ENCODE measurements at regions not wholly inside any gene's neighbourhood (a gene's known extent, or its start where the extent isn't known, plus 50 kb on each side); places are given as distances from the start of the nearest gene placed in this dataset.

- no peak overlapping the region for H3K4me3 ChIP-seq (ENCODE audit: low read depth, low read length, poor library complexity, severe bottlenecking)
- no peak overlapping the region for H3K27ac ChIP-seq (ENCODE audit: low read depth, low read length, poor library complexity, severe bottlenecking)
- no peaks in the 10 kb centered on the region for H3K9me2 ChIP-seq (ENCODE audit: insufficient read depth, low read length)
- ChIA-PET CTCF (ENCODE audit: unreplicated experiment) (no interaction called here), POLR2A (no interaction called here)
- H2AFZ ChIP-seq (ENCODE audit: low read length) = no peak overlapping the region
- no peaks in the 10 kb centered on the region for H3K79me2 ChIP-seq (ENCODE audit: insufficient read depth, low read depth, low read length)
- no peaks in the 10 kb centered on the region for H3K4me1 ChIP-seq (ENCODE audit: insufficient read depth, low read length, poor library complexity, severe bottlenecking)
- H3K36me3 ChIP-seq (ENCODE audit: insufficient read depth, low read length) = no peaks in the 10 kb centered on the region
- H4K20me1 ChIP-seq (ENCODE audit: insufficient read depth, low read length) = no peaks in the 10 kb centered on the region
- TF ChIP-seq CTCF (conservative IDR thresholded peaks at IDR 0.05; ENCODE audit: low read length) = no peak
- TF ChIP-seq EZH2phosphoT487 (IDR thresholded peaks at IDR 0.05; ENCODE audit: borderline replicate concordance, low read depth, low read length) = no peak
- no peak for DNase-seq (ENCODE audit: low spot score)
- no peaks in the 10 kb centered on the region for H3K9me3 ChIP-seq (ENCODE audit: low read length)
- intact Hi-C loops (cut with micrococcal nuclease; ENCODE audit: unreplicated experiment) = no loop called here
- H3K4me2 ChIP-seq (ENCODE audit: low read length) = no peak overlapping the region
- BruUV-seq (replicated peaks) = no TSS peak
Observed at GRCh38 chr9:19619221-19619620, 169.6 kb downstream of the SLC24A2 start.

GRCh38 chr9:19618816-19619215 is 170.0 kb downstream of the SLC24A2 start:
- H3K4me3 ChIP-seq (ENCODE audit: low read depth, low read length, poor library complexity, severe bottlenecking) = no peak overlapping the region
- H3K79me2 ChIP-seq (ENCODE audit: insufficient read depth, low read depth, low read length) = no peaks in the 10 kb centered on the region
- ChIA-PET POLR2A (no interaction called here), CTCF (ENCODE audit: unreplicated experiment) (no interaction called here)
- no peaks in the 10 kb centered on the region for H3K9me3 ChIP-seq (ENCODE audit: low read length)
- H3K36me3 ChIP-seq (ENCODE audit: insufficient read depth, low read length) = no peaks in the 10 kb centered on the region
- H3K4me2 ChIP-seq (ENCODE audit: low read length) = no peak overlapping the region
- no peak for TF ChIP-seq CTCF (conservative IDR thresholded peaks at IDR 0.05; ENCODE audit: low read length)
- TF ChIP-seq EZH2phosphoT487 (IDR thresholded peaks at IDR 0.05; ENCODE audit: borderline replicate concordance, low read depth, low read length) = no peak
- no peak overlapping the region for H2AFZ ChIP-seq (ENCODE audit: low read length)
- intact Hi-C loops (cut with micrococcal nuclease; ENCODE audit: unreplicated experiment) = no loop called here
- H4K20me1 ChIP-seq (ENCODE audit: insufficient read depth, low read length) = no peaks in the 10 kb centered on the region
- no peaks in the 10 kb centered on the region for H3K9me2 ChIP-seq (ENCODE audit: insufficient read depth, low read length)
- H3K27ac ChIP-seq (ENCODE audit: low read depth, low read length, poor library complexity, severe bottlenecking) = no peak overlapping the region
- no peaks in the 10 kb centered on the region for H3K4me1 ChIP-seq (ENCODE audit: insufficient read depth, low read length, poor library complexity, severe bottlenecking)
- no peak for DNase-seq (ENCODE audit: low spot score)
- no TSS peak for BruUV-seq (replicated peaks)

GRCh38 chr9:19615036-19615624 is 173.7 kb downstream of the SLC24A2 start:
- Histone ChIP-seq H3K9me3 (ENCODE audit: low read length) (no peaks in the 10 kb centered on the region), H4K20me1 (ENCODE audit: insufficient read depth, low read length) (no peaks in the 10 kb centered on the region), H2AFZ (ENCODE audit: low read length) (no peak overlapping the region), H3K36me3 (ENCODE audit: insufficient read depth, low read length) (no peaks in the 10 kb centered on the region), H3K9me2 (ENCODE audit: insufficient read depth, low read length) (no peaks in the 10 kb centered on the region), H3K79me2 (ENCODE audit: insufficient read depth, low read depth, low read length) (no peaks in the 10 kb centered on the region), H3K4me3 (ENCODE audit: low read depth, low read length, poor library complexity, severe bottlenecking) (no peak overlapping the region), H3K4me2 (ENCODE audit: low read length) (no peak overlapping the region), H3K4me1 (ENCODE audit: insufficient read depth, low read length, poor library complexity, severe bottlenecking) (no peaks in the 10 kb centered on the region), H3K27ac (ENCODE audit: low read depth, low read length, poor library complexity, severe bottlenecking) (no peak overlapping the region)
- ChIA-PET CTCF (ENCODE audit: unreplicated experiment) (no interaction called here), POLR2A (interaction anchor here (0.7 kb wide), 1 partner anchor 303 kb away, joined by 3 read pairs; no protein-coding TSS in a partner anchor)
- no peak for DNase-seq (ENCODE audit: low spot score)
- BruUV-seq (replicated peaks) = no TSS peak
- intact Hi-C loops (cut with micrococcal nuclease; ENCODE audit: unreplicated experiment) = no loop called here
- TF ChIP-seq EZH2phosphoT487 (IDR thresholded peaks at IDR 0.05; ENCODE audit: borderline replicate concordance, low read depth, low read length) (no peak), CTCF (conservative IDR thresholded peaks at IDR 0.05; ENCODE audit: low read length) (no peak)

Data from OCI-LY7 (cell line).